SK-N-DZ (cell line): ENCODE measurements at regions not wholly inside any gene's neighbourhood (a gene's known extent, or its start where the extent isn't known, plus 50 kb on each side); places are given as distances from the start of the nearest gene placed in this dataset.

Experiments
- DNase-seq: peaks from one replicate; pipeline ENCODE4 v3.0.0-alpha.2; 2015; ENCODE audit warnings: low spot score

GRCh38 chr11:45476126-45476525 lies 189.3 kb downstream of the CHST1 start:
- DNase-seq: no peak

GRCh38 chr11:45475173-45475572 lies 189.0 kb upstream of the SYT13 start:
- no peak for DNase-seq

- DNase-seq: no peak
Measured at GRCh38 chr11:45473341-45473895, 187.3 kb upstream of the SYT13 start.

GRCh38 chr11:45472716-45473317 lies 186.7 kb upstream of the SYT13 start:
- no peak for DNase-seq

GRCh38 chr11:45471266-45471665 lies 185.1 kb upstream of the SYT13 start:
- no peak for DNase-seq

- no peak for DNase-seq
Measured at GRCh38 chr11:45470794-45471167, 184.6 kb upstream of the SYT13 start.

- DNase-seq: no peak
Measured at GRCh38 chr11:45470151-45470793, 184.1 kb upstream of the SYT13 start.

- no peak for DNase-seq
Measured at GRCh38 chr11:45468267-45468856, 182.2 kb upstream of the SYT13 start.

- no peak for DNase-seq
Measured at GRCh38 chr11:45463541-45463940, 177.4 kb upstream of the SYT13 start.

- no peak for DNase-seq
Measured at GRCh38 chr11:45461514-45461913, 175.4 kb upstream of the SYT13 start.

GRCh38 chr11:45459491-45459890 lies 173.3 kb upstream of the SYT13 start:
- no peak for DNase-seq

GRCh38 chr11:45458269-45458668 lies 172.1 kb upstream of the SYT13 start:
- no peak for DNase-seq

GRCh38 chr11:45457649-45458048 lies 171.5 kb upstream of the SYT13 start:
- no peak for DNase-seq

- no peak for DNase-seq
Measured at GRCh38 chr11:45456686-45457085, 170.5 kb upstream of the SYT13 start.

- no peak for DNase-seq
Measured at GRCh38 chr11:45455536-45455935, 169.4 kb upstream of the SYT13 start.

GRCh38 chr11:45454917-45455401 lies 168.8 kb upstream of the SYT13 start:
- DNase-seq: no peak

- no peak for DNase-seq
Measured at GRCh38 chr11:45453721-45454120, 167.6 kb upstream of the SYT13 start.

- DNase-seq: no peak
Measured at GRCh38 chr11:45451766-45452440, 165.8 kb upstream of the SYT13 start.

- no peak for DNase-seq
Measured at GRCh38 chr11:45450189-45450588, 164.0 kb upstream of the SYT13 start.

- DNase-seq: no peak
Measured at GRCh38 chr11:45449036-45449601, 163.0 kb upstream of the SYT13 start.

GRCh38 chr11:45448561-45448960 lies 162.4 kb upstream of the SYT13 start:
- no peak for DNase-seq

GRCh38 chr11:45446998-45447397 lies 160.9 kb upstream of the SYT13 start:
- no peak for DNase-seq
